HG03575 (cell line): ENCODE measurements at regions not wholly inside any gene's neighbourhood (a gene's known extent, or its start where the extent isn't known, plus 50 kb on each side); places are given as distances from the start of the nearest gene placed in this dataset.

Experiments used
- ATAC-seq: cut with Tn5 transposase; IDR thresholded peaks from one replicate; pipeline ENCODE4 v1.9.1; 2021; ENCODE audit not compliant: unreplicated experiment, insufficient number of reproducible peaks, low FRiP score; ENCODE audit errors: extremely low read depth

- no peak for ATAC-seq
Measured at GRCh38 chr14:85235868-85236267, 294.1 kb upstream of the FLRT2 start.

- ATAC-seq = no peak
Measured at GRCh38 chr14:85236296-85236695, 293.6 kb upstream of the FLRT2 start.

- ATAC-seq = no peak
Measured at GRCh38 chr14:85239791-85240190, 290.2 kb upstream of the FLRT2 start.

- no peak for ATAC-seq
Measured at GRCh38 chr14:85241022-85241855, 288.7 kb upstream of the FLRT2 start.

GRCh38 chr14:85242666-85243065 is 287.3 kb upstream of the FLRT2 start:
- no peak for ATAC-seq

GRCh38 chr14:85243321-85243720 is 286.6 kb upstream of the FLRT2 start:
- no peak for ATAC-seq

- ATAC-seq = no peak
Measured at GRCh38 chr14:85247071-85247470, 282.9 kb upstream of the FLRT2 start.

- no peak for ATAC-seq
Measured at GRCh38 chr14:85248881-85249635, 280.9 kb upstream of the FLRT2 start.

- ATAC-seq = no peak
Measured at GRCh38 chr14:85250414-85251189, 279.3 kb upstream of the FLRT2 start.

GRCh38 chr14:85252011-85252410 is 277.9 kb upstream of the FLRT2 start:
- no peak for ATAC-seq

- ATAC-seq = no peak
Measured at GRCh38 chr14:85254711-85255110, 275.2 kb upstream of the FLRT2 start.

GRCh38 chr14:85257287-85257686 is 272.7 kb upstream of the FLRT2 start:
- no peak for ATAC-seq

- ATAC-seq = no peak
Measured at GRCh38 chr14:85263916-85264675, 265.8 kb upstream of the FLRT2 start.

- no peak for ATAC-seq
Measured at GRCh38 chr14:85273099-85273677, 256.8 kb upstream of the FLRT2 start.

- no peak for ATAC-seq
Measured at GRCh38 chr14:85273952-85274351, 256.0 kb upstream of the FLRT2 start.

- no peak for ATAC-seq
Measured at GRCh38 chr14:85276161-85276978, 253.6 kb upstream of the FLRT2 start.

GRCh38 chr14:85276979-85277228 is 253.0 kb upstream of the FLRT2 start:
- no peak for ATAC-seq

- ATAC-seq = no peak
Measured at GRCh38 chr14:85279407-85279806, 250.5 kb upstream of the FLRT2 start.
